ENCODE measurements at regions not wholly inside any gene's neighbourhood (a gene's known extent, or its start where the extent isn't known, plus 50 kb on each side); places are given as distances from the start of the nearest gene placed in this dataset.

DNA sequence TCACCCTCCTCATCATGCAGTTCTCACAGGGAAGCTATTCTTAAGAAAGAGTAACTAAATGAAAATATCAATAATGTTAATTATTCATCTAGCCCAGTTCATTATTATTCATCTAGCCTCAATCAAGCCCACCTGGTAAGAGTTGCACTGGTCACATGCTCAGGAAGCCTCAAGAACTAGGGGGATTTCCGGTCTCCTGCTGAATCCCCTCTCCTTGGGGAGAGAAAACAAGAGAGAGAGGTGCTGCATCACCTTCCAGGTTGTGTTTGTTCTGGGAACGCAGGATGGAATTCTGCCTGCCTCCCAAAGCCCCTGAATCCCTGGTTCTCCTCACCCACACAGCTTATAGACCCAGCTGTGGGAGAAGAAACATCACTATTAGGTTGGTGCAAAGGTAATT is 164.0 kb downstream of the PMP22 start:
- TF ChIP-seq ZBTB7A (IDR thresholded peaks at IDR 0.05; ENCODE audit: low read depth) (no peak), NFIC (IDR thresholded peaks at IDR 0.05) (no peak), FOXM1 (IDR thresholded peaks at IDR 0.05; ENCODE audit: borderline replicate concordance, low read depth) (no peak), EGR1 (IDR thresholded peaks at IDR 0.05) (no peak), TEAD4 (IDR thresholded peaks at IDR 0.05) (no peak), MAX (IDR thresholded peaks at IDR 0.05) (no peak), USF1 (IDR thresholded peaks at IDR 0.05) (no peak), EP300 (IDR thresholded peaks at IDR 0.05; ENCODE audit: borderline replicate concordance) (no peak), YY1 (IDR thresholded peaks at IDR 0.05; ENCODE audit: low read depth) (no peak), CEBPB (IDR thresholded peaks at IDR 0.05) (no peak), TAF1 (IDR thresholded peaks at IDR 0.05; ENCODE audit: low read depth) (no peak), TCF12 (IDR thresholded peaks at IDR 0.05; ENCODE audit: low read depth) (no peak), RAD21 (IDR thresholded peaks at IDR 0.05; ENCODE audit: low read depth) (no peak), CREB1 (IDR thresholded peaks at IDR 0.05; ENCODE audit: low read depth) (no peak)
- TF ChIP-seq, protein P1, sequence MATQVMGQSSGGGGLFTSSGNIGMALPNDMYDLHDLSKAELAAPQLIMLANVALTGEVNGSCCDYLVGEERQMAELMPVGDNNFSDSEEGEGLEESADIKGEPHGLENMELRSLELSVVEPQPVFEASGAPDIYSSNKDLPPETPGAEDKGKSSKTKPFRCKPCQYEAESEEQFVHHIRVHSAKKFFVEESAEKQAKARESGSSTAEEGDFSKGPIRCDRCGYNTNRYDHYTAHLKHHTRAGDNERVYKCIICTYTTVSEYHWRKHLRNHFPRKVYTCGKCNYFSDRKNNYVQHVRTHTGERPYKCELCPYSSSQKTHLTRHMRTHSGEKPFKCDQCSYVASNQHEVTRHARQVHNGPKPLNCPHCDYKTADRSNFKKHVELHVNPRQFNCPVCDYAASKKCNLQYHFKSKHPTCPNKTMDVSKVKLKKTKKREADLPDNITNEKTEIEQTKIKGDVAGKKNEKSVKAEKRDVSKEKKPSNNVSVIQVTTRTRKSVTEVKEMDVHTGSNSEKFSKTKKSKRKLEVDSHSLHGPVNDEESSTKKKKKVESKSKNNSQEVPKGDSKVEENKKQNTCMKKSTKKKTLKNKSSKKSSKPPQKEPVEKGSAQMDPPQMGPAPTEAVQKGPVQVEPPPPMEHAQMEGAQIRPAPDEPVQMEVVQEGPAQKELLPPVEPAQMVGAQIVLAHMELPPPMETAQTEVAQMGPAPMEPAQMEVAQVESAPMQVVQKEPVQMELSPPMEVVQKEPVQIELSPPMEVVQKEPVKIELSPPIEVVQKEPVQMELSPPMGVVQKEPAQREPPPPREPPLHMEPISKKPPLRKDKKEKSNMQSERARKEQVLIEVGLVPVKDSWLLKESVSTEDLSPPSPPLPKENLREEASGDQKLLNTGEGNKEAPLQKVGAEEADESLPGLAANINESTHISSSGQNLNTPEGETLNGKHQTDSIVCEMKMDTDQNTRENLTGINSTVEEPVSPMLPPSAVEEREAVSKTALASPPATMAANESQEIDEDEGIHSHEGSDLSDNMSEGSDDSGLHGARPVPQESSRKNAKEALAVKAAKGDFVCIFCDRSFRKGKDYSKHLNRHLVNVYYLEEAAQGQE (IDR thresholded peaks at IDR 0.05; ENCODE audit: low read depth) = no peak

DNA sequence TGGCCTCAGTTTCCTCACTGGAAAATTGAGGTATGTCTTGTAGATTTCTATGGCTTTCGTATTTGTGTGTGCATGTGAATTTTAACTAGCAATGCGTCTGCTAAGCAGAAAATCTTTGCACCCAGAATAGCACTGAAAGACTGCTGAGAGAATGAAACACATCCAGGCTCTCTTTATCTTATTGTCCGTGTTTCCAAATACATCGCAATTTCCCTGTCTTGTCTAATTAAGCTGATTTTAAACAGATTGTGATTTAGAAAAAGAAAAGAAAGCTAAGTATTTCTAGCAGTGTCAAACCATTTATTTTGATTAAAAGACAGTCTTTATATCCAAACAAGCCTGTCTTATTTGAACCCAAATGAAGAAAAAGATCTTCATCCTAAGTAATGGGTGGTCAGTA is 168.6 kb downstream of the PMP22 start:
- TF ChIP-seq TEAD4 (IDR thresholded peaks at IDR 0.05) = no peak
- no peak for TF ChIP-seq CEBPB (IDR thresholded peaks at IDR 0.05)
- no peak for TF ChIP-seq FOXM1 (IDR thresholded peaks at IDR 0.05; ENCODE audit: borderline replicate concordance, low read depth)
- TF ChIP-seq EGR1 (IDR thresholded peaks at IDR 0.05) = no peak
- TF ChIP-seq, protein P1 (IDR thresholded peaks at IDR 0.05; ENCODE audit: low read depth) = no peak
- no peak for TF ChIP-seq CREB1 (IDR thresholded peaks at IDR 0.05; ENCODE audit: low read depth)
- TF ChIP-seq USF1 (IDR thresholded peaks at IDR 0.05) = no peak
- TF ChIP-seq MAX (IDR thresholded peaks at IDR 0.05) = no peak
- TF ChIP-seq TAF1 (IDR thresholded peaks at IDR 0.05; ENCODE audit: low read depth) = no peak
- TF ChIP-seq EP300 (IDR thresholded peaks at IDR 0.05; ENCODE audit: borderline replicate concordance) = no peak
- TF ChIP-seq YY1 (IDR thresholded peaks at IDR 0.05; ENCODE audit: low read depth) = no peak

DNA sequence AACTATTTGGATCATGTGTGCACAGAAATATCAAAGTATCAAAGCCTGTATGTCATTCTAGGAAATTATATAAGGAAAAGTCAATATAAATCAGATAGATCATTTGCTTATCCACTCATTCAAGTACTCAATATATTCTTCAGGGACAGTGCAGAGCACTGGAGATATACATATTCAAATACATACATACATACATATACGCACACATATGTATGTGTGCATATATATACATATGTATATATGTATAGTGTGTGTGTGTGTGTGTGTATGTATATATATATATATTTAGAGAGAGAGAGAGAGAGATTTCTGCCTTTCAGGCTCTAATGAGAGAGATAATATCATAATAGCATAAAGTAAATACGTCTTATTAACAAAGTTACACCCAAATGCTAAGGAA is 169.2 kb downstream of the PMP22 start:
- no peak for TF ChIP-seq USF1 (IDR thresholded peaks at IDR 0.05)
- no peak for TF ChIP-seq TAF1 (IDR thresholded peaks at IDR 0.05; ENCODE audit: low read depth)
- TF ChIP-seq YY1 (IDR thresholded peaks at IDR 0.05; ENCODE audit: low read depth) = no peak
- no peak for TF ChIP-seq MAX (IDR thresholded peaks at IDR 0.05)
- no peak for TF ChIP-seq CREB1 (IDR thresholded peaks at IDR 0.05; ENCODE audit: low read depth)
- TF ChIP-seq, protein P1 (IDR thresholded peaks at IDR 0.05; ENCODE audit: low read depth) = no peak
- no peak for TF ChIP-seq TCF12 (IDR thresholded peaks at IDR 0.05; ENCODE audit: low read depth)

- TF ChIP-seq YY1 (IDR thresholded peaks at IDR 0.05; ENCODE audit: low read depth) = no peak
These were observed 172.4 kb downstream of the PMP22 start for GRCh38 chr17:15092762-15093161.

Measured in Ishikawa (cell line).